Psoas muscle (tissue), 7 donors: ENCODE measurements at regions not wholly inside any gene's neighbourhood (a gene's known extent, or its start where the extent isn't known, plus 50 kb on each side); places are given as distances from the start of the nearest gene placed in this dataset.

Experiments
- ATAC-seq, 4 donors: fragments of 200-7000 bp; cut with Tn5 transposase; one replicate each; pipeline ENCODE4 v1.9.1; 2020; ENCODE audit warnings: moderate library complexity in 3 of 4, mild to moderate bottlenecking in 2 of 4
- DNase-seq, 2 donors: peaks; one replicate each; pipeline ENCODE4 v3.0.0-alpha.2; 2020
- H3K27ac ChIP-seq: fragments of 200-600 bp; one replicate; pipeline ENCODE4 v1.8.0; 2022
- H3K27me3 ChIP-seq, 3 donors: fragments of 200-600 bp in 1 of 3; one replicate each; pipeline versions ENCODE4 v1.6.1 to v1.8.0; 2013 to 2022; ENCODE audit warnings: low read length in 2 of 3, mild to moderate bottlenecking in 2 of 3, moderate library complexity in 1 of 3; ENCODE audit not compliant: insufficient read depth in 3 of 3
- H3K36me3 ChIP-seq, 2 donors: fragments of 200-600 bp in 1 of 2; one replicate each; pipeline versions ENCODE4 v1.6.1 to v1.8.0; 2013 to 2022; ENCODE audit warnings: low read depth in 1 of 2, mild to moderate bottlenecking in 1 of 2, moderate library complexity in 1 of 2; ENCODE audit not compliant: insufficient read depth in 1 of 2
- H3K4me1 ChIP-seq: fragments of 200-600 bp; one replicate; pipeline ENCODE4 v1.8.0; 2022
- H3K4me3 ChIP-seq: fragments of 200-600 bp; one replicate; pipeline ENCODE4 v1.8.0; 2022; ENCODE audit warnings: mild to moderate bottlenecking
- H3K9me3 ChIP-seq: fragments of 200-600 bp; one replicate; pipeline ENCODE4 v1.8.0; 2022
- CTCF ChIP-seq: fragments of 200-600 bp; IDR thresholded peaks from one replicate; pipeline ENCODE4 v1.8.0; 2022; ENCODE audit warnings: antibody characterized with exemption
- WGBS, 3 donors: extraction: QIAGEN DNeasy Blood & Tissue Kit; methylation state at CpG; one replicate each; pipeline versions ENCODE4 v1.1.6 to v1.1.7; 2013; 5-methylcytosine and 5-hydroxymethylcytosine counted together
- intact Hi-C, 2 donors: fragments of 100-400 bp; cut with DNase I; formaldehyde crosslinking; loops; one replicate each; pipeline versions ENCODE4 v1.11.0 to v1.14.2; 2022
- donor health status: healthy with polysubstance abuse.
- donor health status: DM: no; HTN: no; CAD: no; lungs with moderate emphysema.
- donor health status: Bipolar disorder and iron deficiency.
- donor health status: healthy.
- donor health status: DM: yes; HTN: yes; CAD: no.
- donor health status: DM: no; HTN: no; CAD: no.
- donor health status: DM: yes; HTN: yes; CAD: no.

- H3K36me3 ChIP-seq: no peaks in the 10 kb centered on the region
- H3K4me3 ChIP-seq: no peak overlapping the region
- no peaks in the 10 kb centered on the region for H3K27me3 ChIP-seq
- ATAC-seq (no peak), DNase-seq (no peak)
- intact Hi-C loops: no loop called here
- H3K9me3 ChIP-seq: no peaks in the 10 kb centered on the region
- TF ChIP-seq CTCF: no peak
- H3K4me1 ChIP-seq: no peaks in the 10 kb centered on the region
- no peak overlapping the region for H3K27ac ChIP-seq
These were observed 374.7 kb downstream of the LNPK start for GRCh38 chr2:175627405-175627804.

- Histone ChIP-seq H3K4me3 (no peak overlapping the region), H3K27ac (no peak overlapping the region), H3K9me3 (no peaks in the 10 kb centered on the region), H3K4me1 (no peaks in the 10 kb centered on the region), H3K27me3 (peaks cover 0 to 2% (median 0%) of the 10 kb centered on the region in 3 donors), H3K36me3 (no peaks in the 10 kb centered on the region)
- no peak for TF ChIP-seq CTCF
- WGBS, 3 donors: 64 to 72% (median 67%) methylated on average over 4 of the region's 4 CpGs
- intact Hi-C loops: no loop called here
- ATAC-seq (no peak), DNase-seq (no peak)
These were observed 375.3 kb downstream of the LNPK start for GRCh38 chr2:175626796-175627195.

- Histone ChIP-seq H3K36me3 (no peaks in the 10 kb centered on the region), H3K4me3 (no peak overlapping the region), H3K27me3 (peaks cover 0 to 2% (median 0%) of the 10 kb centered on the region in 3 donors), H3K4me1 (no peaks in the 10 kb centered on the region), H3K27ac (no peak overlapping the region), H3K9me3 (no peaks in the 10 kb centered on the region)
- ATAC-seq (no peak), DNase-seq (no peak)
- no peak for TF ChIP-seq CTCF
- WGBS, 3 donors: 28 to 42% (median 29%) methylated on average over 5 of the region's 5 CpGs
- intact Hi-C loops: no loop called here
These were observed 377.3 kb downstream of the LNPK start for GRCh38 chr2:175624785-175625184.

GRCh38 chr2:175624211-175624761, 377.8 kb downstream of the LNPK start:
- TF ChIP-seq CTCF: no peak
- H3K4me3 ChIP-seq: no peak overlapping the region
- DNase-seq: no peak
- H3K27me3 ChIP-seq: peaks cover 0 to 2% (median 0%) of the 10 kb centered on the region in 3 donors
- no peaks in the 10 kb centered on the region for H3K36me3 ChIP-seq
- H3K4me1 ChIP-seq: no peaks in the 10 kb centered on the region
- H3K9me3 ChIP-seq: no peaks in the 10 kb centered on the region
- intact Hi-C loops: no loop called here
- H3K27ac ChIP-seq: no peak overlapping the region
- ATAC-seq: no peak

- H3K27ac ChIP-seq: no peak overlapping the region
- intact Hi-C loops: no loop called here
- no peak overlapping the region for H3K4me3 ChIP-seq
- no peaks in the 10 kb centered on the region for H3K36me3 ChIP-seq
- no peaks in the 10 kb centered on the region for H3K9me3 ChIP-seq
- ATAC-seq: no peak
- H3K27me3 ChIP-seq: peaks cover 0 to 2% (median 0%) of the 10 kb centered on the region in 3 donors
- H3K4me1 ChIP-seq: no peaks in the 10 kb centered on the region
- TF ChIP-seq CTCF: no peak
- WGBS, 3 donors: 94 to 97% (median 94%) methylated on average over 2 of the region's 2 CpGs
- no peak for DNase-seq
These were observed 380.2 kb downstream of the LNPK start for GRCh38 chr2:175621821-175622220.
